Fibroblast of lung (primary cell): ENCODE measurements at regions not wholly inside any gene's neighbourhood (a gene's known extent, or its start where the extent isn't known, plus 50 kb on each side); places are given as distances from the start of the nearest gene placed in this dataset.

Experiments used
- DNase-seq, 2 donors: peaks; one replicate each; pipeline versions ENCODE4 v3.0.0 to v3.0.0-alpha.2; 2010; ENCODE audit warnings: low read depth in 2 of 2
- H2AFZ ChIP-seq: 2 replicates; pipeline ENCODE4 v1.5.1; 2012; ENCODE audit warnings: low read length, control low read depth, inconsistent platforms
- H3K27ac ChIP-seq: 2 replicates; pipeline ENCODE4 v1.5.1; 2011; ENCODE audit warnings: low read length, control low read depth; ENCODE audit not compliant: insufficient read depth
- H3K27me3 ChIP-seq: 2 replicates; pipeline ENCODE4 v1.5.1; 2011; ENCODE audit warnings: mild to moderate bottlenecking, low read length; ENCODE audit not compliant: control insufficient read depth, insufficient read depth
- H3K36me3 ChIP-seq: 2 replicates; pipeline ENCODE4 v1.5.1; 2011; ENCODE audit warnings: low read length; ENCODE audit not compliant: control insufficient read depth, insufficient read depth
- H3K4me1 ChIP-seq: 2 replicates; pipeline ENCODE4 v1.5.1; 2011; ENCODE audit warnings: low read length; ENCODE audit not compliant: control insufficient read depth, insufficient read depth; ENCODE audit errors: extremely low read depth
- H3K4me2 ChIP-seq: 2 replicates; pipeline ENCODE4 v1.5.1; 2011; ENCODE audit warnings: low read length, control low read depth; ENCODE audit not compliant: insufficient read depth; ENCODE audit errors: extremely low read depth
- H3K4me3 ChIP-seq, 4 experiments: fragments of 200-600 bp in 1 of 4; sonication (generic) in 1 of 4; replicated peaks in 1 of 4; 2 replicates each; pipeline ENCODE4 v1.5.1; 2011 to 2016; ENCODE audit warnings: low read length in 4 of 4, low read depth in 3 of 4, mild to moderate bottlenecking in 3 of 4, control low read depth in 2 of 4, inconsistent platforms in 1 of 4, mixed read lengths in 1 of 4; ENCODE audit not compliant: insufficient read depth in 1 of 4; ENCODE audit errors: control extremely low read depth in 1 of 4
- H3K79me2 ChIP-seq: 2 replicates; pipeline ENCODE4 v1.5.1; 2012; ENCODE audit warnings: mild to moderate bottlenecking, low read length, inconsistent platforms; ENCODE audit not compliant: control insufficient read depth, insufficient read depth
- H3K9ac ChIP-seq: 2 replicates; pipeline ENCODE4 v1.5.1; 2011; ENCODE audit warnings: mild to moderate bottlenecking, low read length, control low read depth; ENCODE audit not compliant: insufficient read depth
- H3K9me3 ChIP-seq: 2 replicates; pipeline ENCODE4 v1.5.1; 2012; ENCODE audit warnings: low read depth, low read length; ENCODE audit not compliant: control insufficient read depth, insufficient read depth
- H4K20me1 ChIP-seq: 2 replicates; pipeline ENCODE4 v1.5.1; 2011; ENCODE audit warnings: low read length; ENCODE audit not compliant: control insufficient read depth, insufficient read depth; ENCODE audit errors: extremely low read depth
- EZH2 ChIP-seq: IDR thresholded peaks from 2 replicates; pipeline ENCODE4 v1.5.1; 2012; ENCODE audit warnings: low read length, control low read depth, mild to moderate bottlenecking; ENCODE audit errors: missing control alignments
- TF ChIP-seq, protein P1 (sequence below), 2 donors: IDR thresholded peaks in 1 of 2; conservative IDR thresholded peaks in 1 of 2; 1 replicate in 1 of 2; 2 replicates in 1 of 2; pipeline ENCODE4 v1.5.1; 2011 to 2012; ENCODE audit warnings: low read length in 2 of 2, control low read depth in 1 of 2, inconsistent platforms in 1 of 2, low read depth in 1 of 2, mild to moderate bottlenecking in 1 of 2

GRCh38 chr4:41427306-41427882 is 110.6 kb upstream of the LIMCH1 start:
- DNase-seq, result no peak
- H3K4me1 ChIP-seq, result no peaks in the 10 kb centered on the region
- H3K36me3 ChIP-seq, result no peaks in the 10 kb centered on the region
- no peaks in the 10 kb centered on the region for H3K79me2 ChIP-seq
- no peak overlapping the region for H3K4me3 ChIP-seq
- no peak overlapping the region for H2AFZ ChIP-seq
- H3K9me3 ChIP-seq, result no peaks in the 10 kb centered on the region
- no peaks in the 10 kb centered on the region for H4K20me1 ChIP-seq
- TF ChIP-seq, protein P1, sequence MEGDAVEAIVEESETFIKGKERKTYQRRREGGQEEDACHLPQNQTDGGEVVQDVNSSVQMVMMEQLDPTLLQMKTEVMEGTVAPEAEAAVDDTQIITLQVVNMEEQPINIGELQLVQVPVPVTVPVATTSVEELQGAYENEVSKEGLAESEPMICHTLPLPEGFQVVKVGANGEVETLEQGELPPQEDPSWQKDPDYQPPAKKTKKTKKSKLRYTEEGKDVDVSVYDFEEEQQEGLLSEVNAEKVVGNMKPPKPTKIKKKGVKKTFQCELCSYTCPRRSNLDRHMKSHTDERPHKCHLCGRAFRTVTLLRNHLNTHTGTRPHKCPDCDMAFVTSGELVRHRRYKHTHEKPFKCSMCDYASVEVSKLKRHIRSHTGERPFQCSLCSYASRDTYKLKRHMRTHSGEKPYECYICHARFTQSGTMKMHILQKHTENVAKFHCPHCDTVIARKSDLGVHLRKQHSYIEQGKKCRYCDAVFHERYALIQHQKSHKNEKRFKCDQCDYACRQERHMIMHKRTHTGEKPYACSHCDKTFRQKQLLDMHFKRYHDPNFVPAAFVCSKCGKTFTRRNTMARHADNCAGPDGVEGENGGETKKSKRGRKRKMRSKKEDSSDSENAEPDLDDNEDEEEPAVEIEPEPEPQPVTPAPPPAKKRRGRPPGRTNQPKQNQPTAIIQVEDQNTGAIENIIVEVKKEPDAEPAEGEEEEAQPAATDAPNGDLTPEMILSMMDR (conservative IDR thresholded peaks at IDR 0.05 in 1 of 2, IDR thresholded peaks at IDR 0.05 in 1 of 2; ENCODE audit: low read depth in 1 of 2, low read length in 2 of 2), result no peak
- TF ChIP-seq EZH2, result no peak
- H3K4me2 ChIP-seq, result no peak overlapping the region
- H3K9ac ChIP-seq, result no peak overlapping the region
- H3K27me3 ChIP-seq, result no peaks in the 10 kb centered on the region
- no peak overlapping the region for H3K27ac ChIP-seq

GRCh38 chr4:41427931-41428600 is 109.9 kb upstream of the LIMCH1 start:
- Histone ChIP-seq H3K9ac (no peak overlapping the region), H3K4me1 (no peaks in the 10 kb centered on the region), H3K27ac (no peak overlapping the region), H3K79me2 (no peaks in the 10 kb centered on the region), H3K9me3 (no peaks in the 10 kb centered on the region), H4K20me1 (no peaks in the 10 kb centered on the region), H3K4me3 (no peak overlapping the region), H3K4me2 (no peak overlapping the region), H3K27me3 (no peaks in the 10 kb centered on the region), H3K36me3 (no peaks in the 10 kb centered on the region), H2AFZ (no peak overlapping the region)
- TF ChIP-seq EZH2, result no peak
- TF ChIP-seq, protein P1 (conservative IDR thresholded peaks at IDR 0.05 in 1 of 2, IDR thresholded peaks at IDR 0.05 in 1 of 2; ENCODE audit: low read depth in 1 of 2, low read length in 2 of 2), result no peak
- DNase-seq, result no peak

GRCh38 chr4:41428601-41429279 is 109.2 kb upstream of the LIMCH1 start:
- Histone ChIP-seq H4K20me1 (no peaks in the 10 kb centered on the region), H3K4me3 (no peak overlapping the region), H3K4me2 (no peak overlapping the region), H3K27me3 (no peaks in the 10 kb centered on the region), H3K79me2 (no peaks in the 10 kb centered on the region), H3K27ac (no peak overlapping the region), H3K9me3 (no peaks in the 10 kb centered on the region), H3K36me3 (no peaks in the 10 kb centered on the region), H3K9ac (no peak overlapping the region), H2AFZ (no peak overlapping the region), H3K4me1 (no peaks in the 10 kb centered on the region)
- peak in 1 of 2 donors; percentile 8 for DNase-seq
- no peak for TF ChIP-seq EZH2
- TF ChIP-seq, protein P1 (conservative IDR thresholded peaks at IDR 0.05 in 1 of 2, IDR thresholded peaks at IDR 0.05 in 1 of 2; ENCODE audit: low read depth in 1 of 2, low read length in 2 of 2), result no peak
